Astrocyte (in vitro differentiated cells and primary cell): ENCODE measurements at regions not wholly inside any gene's neighbourhood (a gene's known extent, or its start where the extent isn't known, plus 50 kb on each side); places are given as distances from the start of the nearest gene placed in this dataset.

Experiments used
- DNase-seq: peaks from one replicate; pipeline ENCODE4 v3.0.0-alpha.2; 2010; ENCODE audit warnings: low read depth
- FAIRE-seq: peaks from 2 replicates; lab custom pipeline; 2011; peaks lifted over from hg19 to GRCh38; lab: Jason Lieb, UNC
- H2AFZ ChIP-seq: 2 replicates; pipeline ENCODE4 v1.6.0; 2012; ENCODE audit warnings: low read depth, low read length, inconsistent platforms
- H3K27ac ChIP-seq: 2 replicates; pipeline ENCODE4 v1.5.1; 2011; ENCODE audit warnings: low read depth, low read length, inconsistent platforms
- H3K27me3 ChIP-seq: 2 replicates; pipeline ENCODE4 v1.6.0; 2011; ENCODE audit warnings: low read length, inconsistent platforms; ENCODE audit not compliant: insufficient read depth
- H3K36me3 ChIP-seq: 2 replicates; pipeline ENCODE4 v1.5.1; 2011; ENCODE audit warnings: low read length, inconsistent platforms; ENCODE audit not compliant: insufficient read depth
- H3K4me1 ChIP-seq: 2 replicates; pipeline ENCODE4 v1.5.1; 2011; ENCODE audit warnings: low read length, inconsistent platforms; ENCODE audit not compliant: insufficient read depth
- H3K4me2 ChIP-seq: 2 replicates; pipeline ENCODE4 v1.6.0; 2012; ENCODE audit warnings: low read length, inconsistent platforms
- H3K4me3 ChIP-seq: 2 replicates; pipeline ENCODE4 v1.5.1; 2011; ENCODE audit warnings: low read depth, mild to moderate bottlenecking, low read length, inconsistent platforms; ENCODE audit not compliant: insufficient read depth
- H3K79me2 ChIP-seq: 2 replicates; pipeline ENCODE4 v1.6.0; 2012; ENCODE audit warnings: mild to moderate bottlenecking, low read length, inconsistent platforms; ENCODE audit not compliant: insufficient read depth
- H3K9ac ChIP-seq: 2 replicates; pipeline ENCODE4 v1.6.0; 2012; ENCODE audit warnings: mild to moderate bottlenecking, low read length, inconsistent platforms
- H3K9me3 ChIP-seq: 2 replicates; pipeline ENCODE4 v1.5.1; 2012; ENCODE audit warnings: low read depth, mild to moderate bottlenecking, low read length, inconsistent platforms; ENCODE audit not compliant: insufficient read depth
- H4K20me1 ChIP-seq: 2 replicates; pipeline ENCODE4 v1.6.0; 2012; ENCODE audit warnings: low read length, inconsistent platforms; ENCODE audit not compliant: insufficient read depth
- H3K27ac Mint-ChIP-seq: one replicate; pipeline ENCODE4 v1.8.0; 2021; ENCODE audit warnings: mild to moderate bottlenecking, mixed read lengths; ENCODE audit not compliant: unreplicated experiment
- H3K27me3 Mint-ChIP-seq: one replicate; pipeline ENCODE4 v1.8.0; 2021; ENCODE audit warnings: low read depth, mixed read lengths; ENCODE audit not compliant: unreplicated experiment
- H3K36me3 Mint-ChIP-seq: one replicate; pipeline ENCODE4 v1.8.0; 2021; ENCODE audit warnings: low read depth, mixed read lengths; ENCODE audit not compliant: unreplicated experiment
- H3K4me1 Mint-ChIP-seq: one replicate; pipeline ENCODE4 v1.8.0; 2021; ENCODE audit warnings: low read depth, mixed read lengths; ENCODE audit not compliant: unreplicated experiment
- H3K4me3 Mint-ChIP-seq: one replicate; pipeline ENCODE4 v1.8.0; 2021; ENCODE audit warnings: mild to moderate bottlenecking, moderate library complexity, mixed read lengths; ENCODE audit not compliant: unreplicated experiment
- H3K9me3 Mint-ChIP-seq: one replicate; pipeline ENCODE4 v1.8.0; 2021; ENCODE audit warnings: mild to moderate bottlenecking, mixed read lengths; ENCODE audit not compliant: unreplicated experiment
- EZH2 ChIP-seq: IDR thresholded peaks from 2 replicates; pipeline ENCODE4 v1.6.1; 2012; ENCODE audit warnings: mild to moderate bottlenecking, low read length, inconsistent platforms; ENCODE audit not compliant: insufficient read depth
- TF ChIP-seq, protein P1 (sequence below): IDR thresholded peaks from 2 replicates; pipeline ENCODE4 v1.5.1; 2011; ENCODE audit warnings: low read depth, mild to moderate bottlenecking, inconsistent platforms, low read length, moderate library complexity; ENCODE audit not compliant: insufficient read depth

- Histone ChIP-seq H3K79me2 (no peaks in the 10 kb centered on the region), H3K36me3 (no peaks in the 10 kb centered on the region), H3K9me3 (no peaks in the 10 kb centered on the region), H3K27ac (no peak overlapping the region), H3K27me3 (peaks cover 45% of the 10 kb centered on the region), H3K9ac (no peak overlapping the region), H4K20me1 (no peaks in the 10 kb centered on the region), H3K4me2 (no peak overlapping the region), H2AFZ (no peak overlapping the region), H3K4me1 (no peaks in the 10 kb centered on the region), H3K4me3 (no peak overlapping the region)
- Mint-ChIP-seq H3K4me1 (no peaks in the 10 kb centered on the region), H3K27me3 (peaks cover 58% of the 10 kb centered on the region), H3K36me3 (no peaks in the 10 kb centered on the region), H3K27ac (no peak overlapping the region), H3K9me3 (peaks cover 3% of the 10 kb centered on the region), H3K4me3 (no peak overlapping the region)
- DNase-seq (no peak), FAIRE-seq (peak; percentile 5)
- TF ChIP-seq EZH2: no peak
- TF ChIP-seq, protein P1, sequence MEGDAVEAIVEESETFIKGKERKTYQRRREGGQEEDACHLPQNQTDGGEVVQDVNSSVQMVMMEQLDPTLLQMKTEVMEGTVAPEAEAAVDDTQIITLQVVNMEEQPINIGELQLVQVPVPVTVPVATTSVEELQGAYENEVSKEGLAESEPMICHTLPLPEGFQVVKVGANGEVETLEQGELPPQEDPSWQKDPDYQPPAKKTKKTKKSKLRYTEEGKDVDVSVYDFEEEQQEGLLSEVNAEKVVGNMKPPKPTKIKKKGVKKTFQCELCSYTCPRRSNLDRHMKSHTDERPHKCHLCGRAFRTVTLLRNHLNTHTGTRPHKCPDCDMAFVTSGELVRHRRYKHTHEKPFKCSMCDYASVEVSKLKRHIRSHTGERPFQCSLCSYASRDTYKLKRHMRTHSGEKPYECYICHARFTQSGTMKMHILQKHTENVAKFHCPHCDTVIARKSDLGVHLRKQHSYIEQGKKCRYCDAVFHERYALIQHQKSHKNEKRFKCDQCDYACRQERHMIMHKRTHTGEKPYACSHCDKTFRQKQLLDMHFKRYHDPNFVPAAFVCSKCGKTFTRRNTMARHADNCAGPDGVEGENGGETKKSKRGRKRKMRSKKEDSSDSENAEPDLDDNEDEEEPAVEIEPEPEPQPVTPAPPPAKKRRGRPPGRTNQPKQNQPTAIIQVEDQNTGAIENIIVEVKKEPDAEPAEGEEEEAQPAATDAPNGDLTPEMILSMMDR: no peak
These were observed 107.2 kb upstream of the SIRPA start for GRCh38 chr20:1788044-1788443.

DNA sequence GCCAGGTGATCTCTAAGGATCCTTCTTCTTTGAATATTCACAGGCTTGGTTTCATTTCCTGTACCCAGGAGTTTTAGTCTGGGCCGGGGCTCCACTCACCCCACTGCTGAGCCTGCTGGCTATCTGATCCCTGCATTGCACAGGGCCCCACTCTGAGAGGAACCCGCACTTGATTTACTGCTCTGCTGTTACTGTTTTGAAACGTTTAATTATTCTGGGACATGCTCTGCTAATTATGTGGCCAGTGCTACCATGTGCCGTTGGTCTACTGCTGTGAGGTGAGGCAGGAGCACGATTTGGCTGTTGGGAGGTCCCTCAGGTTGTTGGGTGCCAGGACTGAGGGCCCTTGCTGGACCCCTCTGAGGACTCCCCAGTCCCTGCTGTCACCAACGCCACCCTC lies 108.7 kb upstream of the SIRPA start:
- H3K9ac ChIP-seq: no peak overlapping the region
- Mint-ChIP-seq H3K4me1 (no peaks in the 10 kb centered on the region), H3K36me3 (no peaks in the 10 kb centered on the region), H3K4me3 (no peak overlapping the region), H3K27me3 (peaks cover 59% of the 10 kb centered on the region), H3K27ac (no peak overlapping the region), H3K9me3 (peaks cover 3% of the 10 kb centered on the region)
- H3K79me2 ChIP-seq: no peaks in the 10 kb centered on the region
- FAIRE-seq (no peak), DNase-seq (no peak)
- H3K27ac ChIP-seq: no peak overlapping the region
- H3K9me3 ChIP-seq: no peaks in the 10 kb centered on the region
- no peaks in the 10 kb centered on the region for H4K20me1 ChIP-seq
- H3K36me3 ChIP-seq: no peaks in the 10 kb centered on the region
- H3K4me3 ChIP-seq: no peak overlapping the region
- no peak overlapping the region for H3K4me2 ChIP-seq
- TF ChIP-seq, protein P1: no peak
- TF ChIP-seq EZH2: no peak
- peaks cover 45% of the 10 kb centered on the region for H3K27me3 ChIP-seq
- H3K4me1 ChIP-seq: no peaks in the 10 kb centered on the region
- no peak overlapping the region for H2AFZ ChIP-seq

GRCh38 chr20:1784586-1784985 lies 110.6 kb upstream of the SIRPA start:
- no peaks in the 10 kb centered on the region for H4K20me1 ChIP-seq
- no peaks in the 10 kb centered on the region for H3K79me2 ChIP-seq
- H3K9me3 Mint-ChIP-seq: peaks cover 3% of the 10 kb centered on the region
- peaks cover 2% of the 10 kb centered on the region for H3K4me1 Mint-ChIP-seq
- no peak overlapping the region for H3K4me2 ChIP-seq
- no peak overlapping the region for H2AFZ ChIP-seq
- no peak overlapping the region for H3K27ac Mint-ChIP-seq
- H3K27me3 Mint-ChIP-seq: peaks cover 63% of the 10 kb centered on the region
- TF ChIP-seq EZH2: no peak
- TF ChIP-seq, protein P1: no peak
- H3K9me3 ChIP-seq: no peaks in the 10 kb centered on the region
- DNase-seq (no peak), FAIRE-seq (no peak)
- H3K27ac ChIP-seq: no peak overlapping the region
- peaks cover 38% of the 10 kb centered on the region for H3K27me3 ChIP-seq
- H3K4me1 ChIP-seq: no peaks in the 10 kb centered on the region
- H3K36me3 Mint-ChIP-seq: no peaks in the 10 kb centered on the region
- H3K9ac ChIP-seq: no peak overlapping the region
- H3K4me3 Mint-ChIP-seq: no peak overlapping the region
- H3K36me3 ChIP-seq: no peaks in the 10 kb centered on the region
- H3K4me3 ChIP-seq: no peak overlapping the region
